HG02678 (cell line): ENCODE measurements at regions not wholly inside any gene's neighbourhood (a gene's known extent, or its start where the extent isn't known, plus 50 kb on each side); places are given as distances from the start of the nearest gene placed in this dataset.
A peak's percentile ranks its signal among the peaks of the same experiment; 100 is the strongest.
"Not testable (repeated sequence)": the region's sequence is repeated elsewhere in the genome, so short reads cannot be mapped to it uniquely, and the experiment has no call there.

ENCODE experiments used
- ATAC-seq: cut with Tn5 transposase; IDR thresholded peaks from one replicate; pipeline ENCODE4 v1.9.1; 2021; ENCODE audit warnings: mild to moderate bottlenecking, moderate library complexity; ENCODE audit not compliant: unreplicated experiment

DNA sequence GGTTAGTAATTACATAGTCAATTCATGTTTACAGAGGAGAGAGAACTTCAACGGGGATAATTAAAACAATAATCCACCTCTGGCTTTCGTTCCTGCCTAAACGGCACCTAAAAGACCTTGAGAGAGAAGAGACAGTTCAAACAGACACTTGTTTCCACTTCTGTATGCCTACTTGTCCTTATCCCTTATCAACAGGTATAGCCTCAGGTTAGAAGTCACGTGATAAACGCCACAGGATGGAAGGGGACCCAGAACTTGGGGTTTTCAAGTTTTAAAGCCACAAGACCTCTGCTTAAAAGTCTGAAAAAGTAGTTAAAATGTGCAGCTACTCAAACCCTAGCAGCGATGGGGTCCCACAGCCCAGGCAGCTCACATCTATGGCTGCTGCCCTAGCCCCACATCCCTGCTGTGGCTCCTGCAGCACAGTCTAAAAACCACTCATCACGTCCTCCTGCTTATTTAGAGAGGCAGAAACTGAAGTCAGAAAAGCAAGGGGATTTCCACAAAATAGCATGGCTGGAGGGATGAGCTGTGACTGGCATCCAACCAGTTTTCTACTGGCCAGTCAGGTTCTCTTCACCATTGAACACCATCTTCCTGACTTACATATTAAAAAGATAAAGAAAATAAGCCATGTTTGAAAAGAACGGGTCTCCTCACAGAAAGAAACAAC lies 51.2 kb upstream of the SEC16B start:
- no peak for ATAC-seq

DNA sequence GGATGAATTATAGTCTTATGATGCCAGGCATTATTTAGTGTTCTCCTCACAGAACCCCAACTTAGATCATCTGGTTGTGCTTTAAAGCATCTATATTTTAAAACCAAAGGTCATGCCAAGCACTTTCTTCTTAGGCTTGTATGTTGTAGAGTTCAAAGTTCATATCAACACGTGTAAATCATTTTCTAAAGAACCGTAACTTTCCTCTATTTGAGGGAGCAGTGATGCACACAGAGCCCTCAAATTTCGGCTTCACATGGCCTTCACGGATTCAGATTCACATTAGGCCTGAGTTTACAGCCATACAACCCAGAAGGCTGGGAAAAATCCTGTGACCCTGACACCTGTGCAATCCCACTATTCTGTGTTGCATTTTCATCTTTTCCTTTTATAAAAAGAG lies 52.1 kb upstream of the SEC16B start:
- ATAC-seq = no peak

DNA sequence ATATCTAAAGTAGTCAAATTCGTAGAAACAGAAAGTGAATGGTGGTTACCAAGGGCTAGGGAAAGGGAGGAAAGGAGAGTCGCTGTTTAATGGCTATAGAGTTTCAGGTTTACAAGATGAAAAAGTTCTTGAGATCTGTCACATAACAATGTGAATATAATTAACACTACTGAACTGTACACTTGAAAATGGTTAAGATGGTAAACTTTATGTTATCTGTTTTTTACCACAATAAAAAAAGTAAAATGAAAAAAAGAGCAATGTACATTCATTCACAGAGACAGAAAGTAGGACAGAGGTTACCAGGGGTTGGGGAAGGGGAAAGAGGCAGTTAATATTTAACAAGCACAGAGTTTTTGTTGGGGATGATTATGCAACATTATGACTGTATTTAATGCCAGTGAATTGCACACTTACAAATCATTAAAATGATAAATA lies 53.3 kb upstream of the SEC16B start:
- peak; percentile 61 for ATAC-seq

DNA sequence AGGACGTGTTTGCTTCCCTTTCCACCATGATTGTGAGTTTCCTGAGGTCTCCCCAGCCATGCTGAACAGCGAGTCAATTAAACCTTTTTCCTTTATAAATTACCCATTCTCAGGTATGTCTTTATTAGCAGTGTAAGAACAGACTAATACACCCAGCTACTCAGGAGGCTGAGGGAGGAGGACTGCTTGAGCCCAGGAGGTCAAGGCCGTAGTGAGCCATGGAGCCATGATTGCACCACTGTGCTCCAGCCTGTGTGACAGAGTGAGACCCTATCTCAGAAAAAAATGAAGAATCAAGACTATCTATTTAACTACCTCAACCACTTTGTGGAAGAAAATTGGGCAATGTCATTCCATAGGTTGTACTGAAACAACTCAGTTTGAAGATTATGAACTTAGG lies 54.6 kb upstream of the SEC16B start:
- ATAC-seq = no peak

DNA sequence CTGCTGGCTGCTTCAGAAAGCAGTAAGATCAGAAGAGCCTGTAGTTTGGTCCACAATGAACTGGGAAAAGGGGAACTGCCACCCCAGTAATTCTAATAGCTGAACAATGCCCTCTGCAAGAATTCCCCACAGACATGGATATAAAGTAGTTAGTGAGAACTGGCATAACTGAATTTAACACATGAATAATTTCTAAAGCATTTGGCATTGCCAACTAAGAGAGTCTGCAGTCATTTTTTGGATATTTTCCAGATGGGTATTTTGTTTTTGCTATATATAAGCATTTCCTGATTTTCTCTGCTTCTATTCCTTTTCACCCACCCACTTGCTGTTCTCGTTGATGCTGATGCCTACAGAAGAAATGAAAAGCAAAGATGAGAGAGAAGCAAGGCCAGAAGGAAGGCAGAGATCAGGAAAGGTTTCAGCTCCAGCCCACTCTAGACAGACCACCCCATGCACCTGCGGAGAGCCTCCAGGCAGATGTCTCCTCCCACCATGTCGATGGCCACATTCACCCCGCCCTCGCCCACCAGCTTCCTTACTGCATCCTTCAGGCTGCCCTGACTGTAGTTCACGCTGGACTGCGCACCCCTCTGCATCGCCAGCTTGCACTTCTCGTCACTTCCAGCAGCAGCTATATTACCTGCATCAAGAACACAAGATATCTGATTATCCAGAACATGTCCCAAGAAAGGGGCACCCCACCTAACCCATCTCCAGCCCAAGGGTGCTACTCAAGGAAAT lies 55.9 kb upstream of the SEC16B start:
- no peak for ATAC-seq

DNA sequence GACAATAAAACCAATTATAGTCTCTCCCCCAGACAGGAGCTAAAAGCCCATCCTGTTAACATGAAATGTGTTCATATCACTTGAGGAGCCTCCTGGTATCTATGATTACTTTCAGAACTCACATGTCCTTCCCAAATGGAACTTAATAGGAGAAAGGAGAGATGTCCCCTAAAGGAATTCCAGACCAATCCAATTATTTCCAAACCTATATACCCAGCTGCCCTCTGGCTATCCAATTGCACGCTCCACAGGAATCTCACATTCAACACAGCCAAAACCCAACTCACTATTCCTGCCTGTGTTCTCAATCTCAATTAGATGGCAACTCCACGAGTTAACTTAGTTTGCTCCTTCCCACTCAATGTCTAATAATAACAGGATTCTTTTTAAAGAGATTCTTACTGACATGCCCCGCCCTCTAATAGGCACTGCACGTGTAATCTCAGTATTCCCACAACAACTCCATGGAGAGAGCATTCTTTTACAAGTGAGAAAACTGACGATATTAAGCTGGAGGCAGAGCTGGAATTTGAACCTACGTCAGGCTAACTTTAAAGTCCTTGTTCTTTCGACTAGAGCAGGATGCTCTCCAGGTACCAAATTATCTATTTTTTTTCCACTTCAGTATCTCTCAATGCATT lies 59.1 kb upstream of the SEC16B start:
- ATAC-seq = no peak

DNA sequence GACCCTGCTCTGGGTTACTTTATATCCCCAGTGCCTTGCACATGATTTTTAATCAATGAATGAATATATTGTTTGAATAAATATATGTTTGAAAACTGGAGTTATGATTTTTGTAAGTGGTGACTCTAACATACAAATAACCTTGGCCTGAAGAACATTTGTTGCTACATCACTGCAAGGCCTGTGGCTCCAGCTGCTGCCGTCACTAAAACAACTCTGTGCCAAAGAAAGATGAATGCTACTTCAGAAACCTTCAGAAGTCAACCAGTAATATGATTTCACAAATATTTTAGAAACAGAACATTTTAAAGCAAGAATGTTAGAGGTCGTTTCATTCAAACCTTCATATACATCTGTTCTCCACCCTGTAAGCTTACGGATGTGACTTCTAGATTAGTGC lies 60.6 kb upstream of the SEC16B start:
- ATAC-seq = no peak

DNA sequence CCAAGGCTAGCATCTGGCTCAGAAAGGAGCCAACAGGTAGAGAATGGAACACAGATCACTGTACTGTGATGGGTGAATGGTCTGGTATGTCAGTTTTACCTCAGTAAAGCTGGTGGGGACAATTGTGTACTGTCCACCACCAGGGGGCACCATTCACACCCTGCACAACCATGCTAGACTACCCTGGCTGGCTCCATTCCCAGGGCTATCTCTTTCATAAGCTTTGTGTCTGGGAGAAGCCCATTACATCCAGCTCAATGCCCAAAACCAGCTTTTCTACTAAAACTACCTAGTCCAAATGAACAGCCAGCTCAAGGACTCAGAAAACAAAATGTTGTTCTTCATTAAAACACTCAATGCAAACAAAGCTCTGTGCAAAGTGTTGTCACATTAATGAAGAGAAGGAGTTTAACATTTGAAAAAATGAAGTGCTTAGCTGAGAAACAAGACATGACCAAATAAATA lies 62.0 kb upstream of the RASAL2 start:
- peak; percentile 95 for ATAC-seq

DNA sequence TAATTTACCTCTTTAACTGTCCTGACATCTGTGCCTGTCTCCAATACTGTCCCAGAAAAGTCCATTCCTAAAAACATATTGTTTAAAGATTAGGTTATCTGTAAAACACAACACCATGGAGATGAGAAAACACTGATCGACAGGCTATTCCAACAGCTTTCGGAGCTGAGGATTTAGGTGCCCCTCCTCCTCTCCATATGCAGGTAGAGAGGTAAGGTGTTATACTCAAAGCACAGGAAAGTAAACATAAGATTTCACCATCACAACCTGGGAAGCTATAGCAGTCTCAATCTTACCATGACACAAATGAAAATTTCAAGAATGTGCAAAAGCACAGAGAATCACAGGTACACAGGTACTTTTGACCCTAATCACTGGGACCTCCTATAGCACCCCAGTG lies 60.9 kb upstream of the RASAL2 start:
- ATAC-seq = no peak

DNA sequence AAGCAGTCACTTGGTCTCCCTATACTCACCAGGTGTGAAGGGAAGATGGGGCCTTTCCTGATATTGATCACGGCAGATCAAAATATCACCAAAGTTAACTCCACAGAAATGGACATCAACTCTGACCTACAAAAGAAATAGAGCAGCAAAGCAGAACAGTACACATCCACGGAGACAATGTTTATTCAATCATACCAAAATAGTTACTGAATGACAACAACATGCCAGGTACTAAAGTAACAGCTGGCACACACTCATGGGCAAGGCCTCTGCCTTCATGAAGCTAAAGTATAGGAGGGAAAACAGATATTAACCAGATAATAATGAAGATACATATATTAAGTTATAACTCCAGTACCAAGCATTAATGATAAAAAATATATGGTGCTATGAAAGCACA lies 59.2 kb upstream of the RASAL2 start:
- ATAC-seq = no peak

DNA sequence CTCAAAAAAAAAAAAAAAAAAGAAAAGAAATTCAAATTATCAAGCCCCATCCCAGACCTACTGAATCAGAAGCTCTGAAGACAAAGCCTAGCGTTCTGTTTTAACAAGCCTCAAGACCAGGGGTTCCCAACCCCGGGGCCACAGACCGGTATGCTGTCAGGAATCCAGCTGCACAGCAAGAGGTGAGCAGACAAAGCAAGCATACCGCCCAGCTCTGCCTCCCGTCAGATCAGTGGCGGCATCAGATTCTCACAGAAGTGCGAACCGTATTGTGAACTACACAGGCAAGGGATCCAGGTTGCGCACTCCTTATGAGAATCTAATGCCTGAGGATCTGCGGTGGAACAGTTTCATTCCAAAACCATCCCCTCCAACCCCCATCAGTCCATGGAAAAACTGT lies 57.8 kb upstream of the RASAL2 start:
- no peak for ATAC-seq

DNA sequence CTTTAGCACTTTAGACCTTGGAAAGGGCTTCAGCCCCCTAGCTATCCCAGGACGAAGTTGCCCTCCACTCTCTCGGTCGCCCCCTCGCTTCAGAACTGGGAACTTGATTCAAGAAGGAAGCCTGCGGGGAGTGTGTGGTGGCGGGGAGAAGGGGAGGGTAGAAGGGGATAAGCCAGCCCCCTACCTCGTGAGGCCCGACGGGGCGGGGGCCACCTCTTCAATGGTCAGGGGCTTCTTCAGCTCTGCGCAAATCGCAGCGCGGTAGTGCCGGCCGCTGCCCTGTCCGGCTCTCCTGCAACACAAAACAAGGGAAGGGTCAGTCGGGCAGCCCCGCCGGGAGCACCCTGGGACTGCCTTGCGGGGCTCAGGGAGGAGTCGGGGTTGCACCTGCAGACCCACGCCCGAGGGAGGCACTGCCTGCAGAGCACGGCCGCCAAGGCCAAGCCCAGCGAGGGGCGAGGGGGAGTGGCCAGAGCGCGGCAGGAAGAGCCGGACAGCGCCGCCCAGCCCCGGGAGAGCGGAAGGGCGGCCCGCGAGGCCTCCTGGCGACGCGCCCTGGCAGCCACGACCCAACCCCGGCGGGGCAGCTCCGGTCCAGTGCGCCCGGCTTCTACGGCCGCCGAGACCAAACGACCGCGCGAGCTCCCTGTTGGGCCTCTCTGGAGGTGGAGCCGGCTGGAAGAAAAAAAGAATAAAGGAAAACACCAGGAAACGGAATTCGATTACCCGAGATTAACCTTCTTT lies 56.2 kb upstream of the RASAL2 start:
- ATAC-seq = peak; percentile 45

DNA sequence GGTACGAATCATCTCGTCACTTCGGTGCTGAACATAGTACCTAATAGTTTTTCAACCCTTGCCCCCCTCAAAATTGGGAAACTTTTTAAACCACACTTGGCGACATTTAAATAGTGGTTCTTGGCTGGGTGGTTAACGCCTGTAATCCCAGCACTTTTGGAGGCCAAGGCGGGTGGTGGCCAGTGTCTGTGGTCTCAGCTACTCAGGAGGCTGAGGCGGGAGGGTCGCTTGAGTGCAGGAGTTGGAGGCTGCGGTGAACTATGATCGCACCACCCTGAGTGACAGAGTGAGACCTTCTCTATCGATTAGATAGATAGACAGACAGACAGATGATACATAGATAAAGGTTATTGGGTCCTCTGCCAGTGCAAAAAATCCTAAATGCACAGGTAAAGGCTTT lies 55.5 kb upstream of the RASAL2 start:
- no peak for ATAC-seq

DNA sequence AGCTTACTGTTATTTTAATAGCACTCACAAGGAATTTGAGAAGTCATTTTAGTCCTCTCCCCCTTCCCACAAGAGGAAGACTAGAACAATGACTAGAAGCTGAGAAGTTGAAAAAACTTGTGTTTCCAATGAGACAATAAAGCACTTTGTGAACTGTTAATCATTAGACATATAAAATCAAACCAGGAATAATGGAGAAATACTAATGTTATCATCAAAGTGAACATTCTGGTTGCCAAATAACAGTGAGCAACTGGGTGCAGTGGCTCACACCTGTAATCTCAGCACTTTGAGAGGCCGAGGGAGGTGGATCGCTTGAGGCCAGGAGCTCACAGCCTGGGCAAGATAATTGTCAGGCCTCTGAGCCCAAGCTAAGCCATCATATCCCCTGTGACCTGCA lies 54.0 kb upstream of the RASAL2 start:
- no peak for ATAC-seq

DNA sequence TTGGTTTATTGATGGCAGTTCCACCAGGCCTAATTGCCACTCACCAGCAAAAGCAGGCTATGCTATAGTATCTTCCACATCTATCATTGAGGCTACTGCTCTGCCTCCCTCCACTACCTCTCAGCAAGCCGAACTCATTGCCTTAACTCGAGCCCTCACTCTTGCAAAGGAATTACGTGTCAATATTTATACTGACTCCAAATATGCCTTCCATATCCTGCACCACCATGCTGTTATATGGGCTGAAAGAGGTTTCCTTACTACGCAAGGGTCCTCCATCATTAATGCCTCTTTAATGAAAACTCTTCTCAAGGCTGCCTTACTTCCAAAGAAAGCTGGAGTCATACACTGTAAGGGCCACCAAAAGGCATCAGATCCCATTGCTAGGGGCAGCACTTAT lies 50.0 kb upstream of the RASAL2 start:
- not testable (repeated sequence) for ATAC-seq
